Stimulated activated memory B cell treated with anti-CD40 and anti-IgM and Interleukin-4, amounts not matched to agents 10 μg/mL and 1 μg/mL and 100 μg/mL, for 72 hours (primary cell): ENCODE measurements at regions not wholly inside any gene's neighbourhood (a gene's known extent, or its start where the extent isn't known, plus 50 kb on each side); places are given as distances from the start of the nearest gene placed in this dataset.

Experiments
- ATAC-seq: fragments of 150-1000 bp; cut with Tn5 transposase; 2 replicates; pipeline ENCODE4 v1.10.0; 2021
- H3K27ac Mint-ChIP-seq: one replicate; pipeline ENCODE4 v1.8.0; 2022; ENCODE audit warnings: mild to moderate bottlenecking, mixed read lengths
- H3K27me3 Mint-ChIP-seq: one replicate; pipeline ENCODE4 v1.8.0; 2022; ENCODE audit warnings: mixed read lengths
- H3K36me3 Mint-ChIP-seq: one replicate; pipeline ENCODE4 v1.8.0; 2022; ENCODE audit warnings: mixed read lengths
- H3K4me1 Mint-ChIP-seq: one replicate; pipeline ENCODE4 v1.8.0; 2022; ENCODE audit warnings: mixed read lengths
- H3K4me3 Mint-ChIP-seq: one replicate; pipeline ENCODE4 v1.8.0; 2022; ENCODE audit warnings: mild to moderate bottlenecking, moderate library complexity, mixed read lengths
- H3K9me3 Mint-ChIP-seq: one replicate; pipeline ENCODE4 v1.8.0; 2022; ENCODE audit warnings: mixed read lengths

DNA sequence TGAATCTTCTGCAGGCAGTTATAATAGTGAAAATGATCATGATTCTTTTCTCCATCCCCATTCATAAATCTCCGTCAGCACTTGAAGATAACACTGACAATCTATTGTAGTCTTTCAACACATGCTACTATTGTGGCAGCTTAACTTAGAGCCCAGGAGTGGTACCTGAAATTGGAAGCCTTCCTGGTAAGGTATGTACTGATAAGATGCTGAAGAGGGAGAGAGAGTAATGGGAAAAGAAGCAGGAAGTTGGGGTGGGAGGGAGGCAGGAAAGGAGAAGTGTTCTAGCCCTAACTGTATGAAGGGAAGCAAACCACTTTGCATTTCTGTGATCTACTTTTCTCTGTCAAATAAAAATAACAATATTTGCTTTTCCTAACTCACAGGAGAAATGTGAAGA, 197.4 kb upstream of the RORA start:
- Mint-ChIP-seq H3K27ac (no peak overlapping the region), H3K4me3 (no peak overlapping the region), H3K9me3 (no peaks in the 10 kb centered on the region), H3K36me3 (no peaks in the 10 kb centered on the region), H3K4me1 (no peaks in the 10 kb centered on the region), H3K27me3 (no peaks in the 10 kb centered on the region)
- ATAC-seq = no peak

DNA sequence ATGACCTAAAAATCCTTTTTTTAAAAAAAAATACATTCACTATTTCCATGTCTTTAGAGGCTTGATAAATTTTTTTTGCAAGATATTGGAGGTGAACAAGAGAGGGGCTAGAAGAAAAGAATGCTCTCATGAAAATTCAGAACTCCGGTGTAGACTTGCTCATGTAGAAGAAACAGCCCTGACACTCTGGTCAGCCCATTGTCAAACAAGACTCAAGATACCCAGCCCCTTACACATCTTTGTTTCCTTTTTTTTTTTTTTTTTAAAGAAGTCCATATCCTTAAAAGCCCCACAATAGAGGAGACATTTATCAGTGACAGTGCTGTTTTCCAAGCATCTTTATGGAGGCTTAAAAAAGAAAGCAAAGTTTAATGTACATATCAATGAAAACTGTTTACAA, 196.8 kb upstream of the RORA start:
- H3K27me3 Mint-ChIP-seq = no peaks in the 10 kb centered on the region
- no peaks in the 10 kb centered on the region for H3K36me3 Mint-ChIP-seq
- no peaks in the 10 kb centered on the region for H3K9me3 Mint-ChIP-seq
- no peak overlapping the region for H3K4me3 Mint-ChIP-seq
- H3K4me1 Mint-ChIP-seq = no peaks in the 10 kb centered on the region
- no peak overlapping the region for H3K27ac Mint-ChIP-seq
- ATAC-seq = no peak

DNA sequence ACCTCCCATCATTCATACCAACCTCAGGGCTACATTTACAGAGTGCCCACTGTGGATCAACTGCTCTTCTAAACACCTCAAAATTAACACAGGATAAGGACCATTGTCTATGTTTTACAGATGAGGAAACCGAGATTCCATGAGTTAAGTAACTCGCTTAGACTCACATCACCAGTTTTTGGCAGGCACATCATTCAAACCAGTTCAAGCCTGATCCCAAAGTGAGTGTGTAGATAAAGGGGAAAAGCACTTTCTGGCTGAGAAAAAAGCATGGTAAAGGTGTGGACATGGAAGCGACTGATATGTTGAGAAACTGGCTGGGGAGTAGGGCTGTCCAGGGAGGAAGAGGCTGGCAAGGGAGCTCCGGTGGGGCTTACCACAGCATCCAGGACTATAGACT, 193.7 kb upstream of the RORA start:
- no peak for ATAC-seq
- no peaks in the 10 kb centered on the region for H3K4me1 Mint-ChIP-seq
- H3K36me3 Mint-ChIP-seq = no peaks in the 10 kb centered on the region
- no peaks in the 10 kb centered on the region for H3K9me3 Mint-ChIP-seq
- peaks cover 10% of the 10 kb centered on the region for H3K27me3 Mint-ChIP-seq
- no peak overlapping the region for H3K4me3 Mint-ChIP-seq
- H3K27ac Mint-ChIP-seq = no peak overlapping the region

DNA sequence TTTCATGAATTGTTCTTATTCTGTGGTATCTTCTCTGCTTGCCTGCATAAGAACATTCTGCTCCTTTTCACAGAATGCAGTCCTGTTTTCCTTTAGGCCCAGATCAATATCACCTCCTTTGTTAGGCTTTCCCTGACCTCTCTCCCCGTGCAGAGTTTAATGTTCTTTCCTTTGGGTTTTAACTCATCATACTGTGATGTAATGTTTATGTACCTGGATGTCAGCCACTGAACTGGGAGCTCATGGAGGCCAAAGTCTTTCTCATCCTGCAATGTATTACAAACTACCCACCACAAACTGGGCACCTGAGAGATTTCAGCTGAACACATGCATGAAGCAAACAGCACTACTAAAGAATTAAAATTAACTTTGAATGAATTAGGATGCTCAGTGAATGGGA, 192.8 kb upstream of the RORA start:
- no peaks in the 10 kb centered on the region for H3K4me1 Mint-ChIP-seq
- no peaks in the 10 kb centered on the region for H3K9me3 Mint-ChIP-seq
- H3K4me3 Mint-ChIP-seq = no peak overlapping the region
- no peak for ATAC-seq
- H3K27ac Mint-ChIP-seq = no peak overlapping the region
- H3K36me3 Mint-ChIP-seq = no peaks in the 10 kb centered on the region
- peaks cover 10% of the 10 kb centered on the region for H3K27me3 Mint-ChIP-seq

DNA sequence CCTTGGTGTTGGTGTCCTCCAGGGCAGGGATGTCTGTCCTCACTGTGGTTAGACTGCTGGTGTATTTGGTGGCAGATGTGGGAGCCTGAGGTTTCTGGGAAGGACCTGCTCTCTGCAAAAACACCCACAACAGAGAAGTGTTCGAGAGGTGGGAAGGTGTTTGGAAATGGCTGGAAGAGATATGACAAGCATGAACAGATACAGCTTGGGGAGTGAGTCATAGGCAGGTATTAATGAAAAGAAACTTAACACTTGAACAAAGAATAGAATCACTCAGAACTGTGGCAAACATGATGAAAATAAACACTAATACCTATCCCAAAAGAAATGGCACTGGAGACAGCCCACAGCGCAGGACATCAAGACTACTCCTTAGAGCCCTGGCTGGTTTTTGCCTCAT, 192.4 kb upstream of the RORA start:
- H3K27ac Mint-ChIP-seq = no peak overlapping the region
- peaks cover 10% of the 10 kb centered on the region for H3K27me3 Mint-ChIP-seq
- no peak overlapping the region for H3K4me3 Mint-ChIP-seq
- no peak for ATAC-seq
- H3K36me3 Mint-ChIP-seq = no peaks in the 10 kb centered on the region
- H3K9me3 Mint-ChIP-seq = no peaks in the 10 kb centered on the region
- H3K4me1 Mint-ChIP-seq = no peaks in the 10 kb centered on the region

DNA sequence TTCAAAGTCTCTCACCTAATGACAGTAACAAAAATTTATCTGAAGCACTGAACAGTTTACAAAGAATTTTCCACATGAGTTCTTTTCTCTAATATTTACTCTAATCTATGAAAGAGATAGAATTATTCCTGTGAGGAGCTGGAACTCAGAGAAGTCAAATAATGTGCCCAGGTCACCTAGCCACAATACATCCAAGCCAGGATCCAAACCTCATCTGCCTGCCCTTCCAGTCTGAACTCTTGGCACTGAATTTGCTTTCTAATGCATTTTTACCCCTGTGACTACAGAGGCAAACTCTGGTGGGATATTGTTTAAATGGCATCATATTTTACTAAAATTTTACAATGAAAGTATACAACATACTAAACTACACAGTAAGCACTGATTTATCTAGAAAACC, 191.4 kb upstream of the RORA start:
- ATAC-seq = no peak

DNA sequence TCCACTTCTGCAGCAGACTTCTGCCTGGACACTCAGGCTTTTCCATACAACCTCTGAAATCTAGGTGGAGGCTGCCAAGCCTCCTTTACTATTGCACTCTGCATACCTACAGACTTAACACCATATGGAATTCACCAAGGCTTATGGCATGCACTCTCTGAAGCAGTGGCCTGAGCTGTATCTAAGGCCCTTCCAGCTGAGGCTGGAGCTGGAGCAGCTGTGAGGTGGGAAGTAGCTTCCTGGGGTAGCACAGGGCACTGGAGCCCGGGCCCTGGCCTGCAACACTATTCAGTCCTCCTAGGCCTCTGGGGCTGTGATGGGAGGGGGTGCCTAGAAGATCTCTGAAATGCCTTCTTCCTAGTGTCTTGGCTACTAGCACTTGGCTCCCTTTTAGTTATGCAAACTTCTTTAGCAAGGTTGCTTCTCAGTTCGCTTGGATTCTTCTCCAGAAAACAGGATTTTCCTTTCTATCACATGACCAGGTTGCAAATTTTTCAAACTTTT, 186.6 kb upstream of the RORA start:
- ATAC-seq = no peak
- no peak overlapping the region for H3K4me3 Mint-ChIP-seq
- H3K36me3 Mint-ChIP-seq = no peaks in the 10 kb centered on the region
- H3K27ac Mint-ChIP-seq = no peak overlapping the region
- H3K9me3 Mint-ChIP-seq = no peaks in the 10 kb centered on the region
- peaks cover 10% of the 10 kb centered on the region for H3K27me3 Mint-ChIP-seq
- no peaks in the 10 kb centered on the region for H3K4me1 Mint-ChIP-seq

More for the DNA sequence above, 191.4 kb upstream of the RORA start:
- Mint-ChIP-seq H3K4me3 (no peak overlapping the region), H3K36me3 (no peaks in the 10 kb centered on the region), H3K9me3 (no peaks in the 10 kb centered on the region), H3K4me1 (no peaks in the 10 kb centered on the region), H3K27me3 (peaks cover 10% of the 10 kb centered on the region), H3K27ac (no peak overlapping the region)

DNA sequence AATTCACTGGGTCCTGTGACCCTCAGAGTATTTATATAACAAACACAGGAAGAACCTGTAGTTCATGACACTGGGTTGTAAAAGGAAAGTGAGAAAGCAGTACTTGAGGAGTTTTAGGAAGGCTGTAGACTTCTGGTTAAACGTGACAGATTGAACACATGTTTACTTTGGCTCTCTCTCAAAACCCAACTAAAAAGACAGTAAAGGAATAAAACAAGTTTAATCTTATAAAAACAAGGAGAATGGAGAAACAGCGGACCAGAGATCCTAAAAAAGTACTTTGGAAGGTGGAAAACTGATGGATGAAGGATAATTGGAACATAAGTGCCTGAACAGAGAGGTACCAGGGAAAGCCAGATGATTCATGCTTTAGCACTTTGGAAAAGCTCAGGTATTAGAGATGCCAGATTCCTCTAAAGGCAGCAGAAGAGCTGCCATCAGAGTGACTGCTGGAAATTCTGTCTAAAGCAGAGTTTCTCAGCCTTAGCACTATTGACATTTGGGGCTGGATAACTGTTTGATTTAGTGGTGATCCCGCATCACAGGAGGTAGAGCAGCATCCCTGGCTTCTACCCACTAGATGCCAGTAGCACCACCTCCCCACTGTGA, 182.9 kb upstream of the RORA start:
- no peak for ATAC-seq
- H3K27me3 Mint-ChIP-seq = peaks cover 11% of the 10 kb centered on the region
- H3K36me3 Mint-ChIP-seq = no peaks in the 10 kb centered on the region
- H3K9me3 Mint-ChIP-seq = no peaks in the 10 kb centered on the region
- no peak overlapping the region for H3K27ac Mint-ChIP-seq
- H3K4me3 Mint-ChIP-seq = no peak overlapping the region
- no peaks in the 10 kb centered on the region for H3K4me1 Mint-ChIP-seq

DNA sequence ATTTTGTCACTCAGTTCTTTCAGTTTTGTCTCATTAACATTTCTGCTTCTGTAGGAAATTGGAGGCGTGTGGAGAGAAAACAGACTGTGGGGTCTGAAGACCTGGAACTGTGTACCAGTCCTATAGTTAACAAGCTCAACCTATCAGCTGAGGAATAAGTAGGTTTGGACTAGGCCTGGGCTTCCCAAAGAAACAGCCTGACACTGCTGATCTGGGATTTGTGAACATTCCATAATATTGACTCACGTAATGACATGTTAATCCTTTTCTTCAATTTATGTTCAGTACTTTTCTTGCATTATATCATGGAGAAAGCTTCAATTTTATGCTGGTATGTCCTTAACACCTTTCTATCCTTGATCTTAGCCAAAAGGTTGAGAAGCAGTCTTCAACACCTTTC, 181.6 kb upstream of the RORA start:
- H3K27ac Mint-ChIP-seq = no peak overlapping the region
- no peaks in the 10 kb centered on the region for H3K36me3 Mint-ChIP-seq
- no peaks in the 10 kb centered on the region for H3K9me3 Mint-ChIP-seq
- no peak for ATAC-seq
- H3K27me3 Mint-ChIP-seq = peaks cover 11% of the 10 kb centered on the region
- H3K4me1 Mint-ChIP-seq = no peaks in the 10 kb centered on the region
- H3K4me3 Mint-ChIP-seq = no peak overlapping the region

DNA sequence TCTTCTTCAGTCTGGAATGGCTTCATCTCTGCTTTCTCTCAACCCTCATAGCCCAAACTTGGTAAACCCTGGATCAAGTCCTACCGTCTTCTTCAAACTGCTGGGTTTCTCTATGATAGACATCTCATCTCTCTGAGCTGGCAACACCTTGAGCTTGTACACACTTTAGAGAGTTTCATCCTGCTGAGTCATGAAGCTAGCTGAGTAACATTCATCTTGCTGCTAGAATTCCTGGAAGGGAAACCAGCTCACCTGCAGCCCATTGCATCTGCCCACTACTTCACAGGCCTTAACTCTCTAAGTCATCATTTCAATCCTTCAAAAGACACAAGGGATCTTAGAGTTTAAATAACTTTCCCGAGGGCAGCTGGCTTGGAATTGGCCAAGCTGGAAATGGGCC, 175.5 kb upstream of the RORA start:
- peaks cover 11% of the 10 kb centered on the region for H3K27me3 Mint-ChIP-seq
- H3K4me3 Mint-ChIP-seq = no peak overlapping the region
- H3K36me3 Mint-ChIP-seq = no peaks in the 10 kb centered on the region
- H3K27ac Mint-ChIP-seq = no peak overlapping the region
- H3K4me1 Mint-ChIP-seq = no peaks in the 10 kb centered on the region
- H3K9me3 Mint-ChIP-seq = no peaks in the 10 kb centered on the region
- no peak for ATAC-seq

DNA sequence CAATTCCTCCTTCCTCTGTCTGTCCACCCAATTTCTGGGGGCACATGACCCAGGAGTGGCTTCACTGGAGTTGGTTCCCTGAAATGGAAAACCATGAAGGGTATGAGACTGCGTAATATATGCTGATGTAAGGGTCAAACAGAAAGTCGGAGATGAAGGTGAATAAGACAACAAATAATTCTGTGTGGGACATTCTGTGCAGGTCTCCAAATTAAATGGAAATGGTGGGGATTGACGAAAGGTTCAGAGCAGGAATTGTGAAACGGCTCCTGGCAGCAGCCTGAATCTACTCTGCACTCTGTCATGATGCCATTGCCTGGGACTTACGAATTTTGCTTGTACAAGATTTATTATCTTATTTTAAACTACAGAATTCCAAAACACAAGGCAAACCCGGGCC, 174.8 kb upstream of the RORA start:
- H3K4me1 Mint-ChIP-seq = no peaks in the 10 kb centered on the region
- H3K4me3 Mint-ChIP-seq = no peak overlapping the region
- peaks cover 11% of the 10 kb centered on the region for H3K27me3 Mint-ChIP-seq
- no peaks in the 10 kb centered on the region for H3K9me3 Mint-ChIP-seq
- ATAC-seq = no peak
- no peaks in the 10 kb centered on the region for H3K36me3 Mint-ChIP-seq
- no peak overlapping the region for H3K27ac Mint-ChIP-seq

DNA sequence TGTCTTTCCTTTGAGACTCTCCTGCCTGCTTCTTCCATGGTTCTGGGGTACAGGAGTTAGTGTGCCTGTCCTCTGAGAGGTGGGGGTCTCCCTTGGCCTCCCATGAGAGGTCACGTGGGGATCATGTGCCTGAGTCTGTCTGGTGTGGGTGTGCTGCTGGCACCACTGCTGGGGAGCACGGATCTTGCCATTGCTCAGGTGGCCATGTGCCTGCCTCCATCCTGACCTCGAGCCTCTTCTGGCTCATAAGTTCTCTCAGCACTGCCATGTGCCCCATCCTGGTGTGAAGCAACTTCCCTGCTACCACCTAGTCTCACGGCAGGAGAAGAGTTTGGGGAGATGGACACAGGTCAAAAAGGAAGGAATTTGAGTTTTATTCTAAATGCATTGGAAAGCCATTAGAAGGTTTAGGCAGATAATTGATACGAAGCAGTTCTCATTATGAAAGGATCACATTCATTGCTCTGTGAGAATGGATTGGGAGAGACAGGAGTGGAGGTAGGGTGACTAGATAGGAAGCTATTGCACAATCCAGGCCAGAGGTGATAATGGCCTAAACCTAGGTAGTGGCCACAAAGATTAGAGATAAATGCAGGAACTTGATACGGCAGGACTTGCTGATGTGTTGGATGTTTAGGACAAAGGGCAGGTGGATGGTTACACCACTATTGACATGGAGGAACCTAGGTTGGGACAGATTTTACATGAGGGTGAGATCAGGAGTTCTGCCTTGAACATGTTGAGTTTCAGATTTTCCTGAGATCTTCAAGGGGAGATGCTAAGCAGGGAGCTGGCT, 173.0 kb upstream of the RORA start:
- Mint-ChIP-seq H3K4me1 (no peaks in the 10 kb centered on the region), H3K36me3 (no peaks in the 10 kb centered on the region), H3K9me3 (peaks cover 7% of the 10 kb centered on the region), H3K27me3 (no peaks in the 10 kb centered on the region), H3K4me3 (no peak overlapping the region), H3K27ac (no peak overlapping the region)
- no peak for ATAC-seq

DNA sequence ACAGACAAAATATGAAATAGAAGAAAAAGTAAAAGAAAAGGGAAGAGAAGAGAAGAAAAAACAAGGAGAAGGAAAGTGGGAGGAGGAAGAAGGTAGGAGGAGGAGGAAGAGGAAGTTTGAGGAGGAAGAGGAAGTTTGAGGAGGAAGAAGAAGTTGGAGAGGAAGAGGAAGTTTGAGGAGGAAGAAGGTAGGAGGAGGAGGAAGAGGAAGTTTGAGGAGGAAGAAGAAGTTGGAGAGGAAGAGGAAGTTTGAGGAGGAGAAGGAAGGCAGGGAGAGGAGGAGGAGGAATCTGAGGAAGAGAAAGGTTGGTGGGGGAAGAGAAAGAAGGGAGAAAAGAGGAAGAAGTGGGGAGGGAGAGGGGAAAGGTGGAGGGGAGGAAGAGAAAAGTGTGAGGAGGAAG, 169.2 kb upstream of the RORA start:
- Mint-ChIP-seq H3K9me3 (peaks cover 7% of the 10 kb centered on the region), H3K4me3 (no peak overlapping the region), H3K36me3 (no peaks in the 10 kb centered on the region), H3K27ac (no peak overlapping the region), H3K27me3 (no peaks in the 10 kb centered on the region), H3K4me1 (no peaks in the 10 kb centered on the region)
- no peak for ATAC-seq

DNA sequence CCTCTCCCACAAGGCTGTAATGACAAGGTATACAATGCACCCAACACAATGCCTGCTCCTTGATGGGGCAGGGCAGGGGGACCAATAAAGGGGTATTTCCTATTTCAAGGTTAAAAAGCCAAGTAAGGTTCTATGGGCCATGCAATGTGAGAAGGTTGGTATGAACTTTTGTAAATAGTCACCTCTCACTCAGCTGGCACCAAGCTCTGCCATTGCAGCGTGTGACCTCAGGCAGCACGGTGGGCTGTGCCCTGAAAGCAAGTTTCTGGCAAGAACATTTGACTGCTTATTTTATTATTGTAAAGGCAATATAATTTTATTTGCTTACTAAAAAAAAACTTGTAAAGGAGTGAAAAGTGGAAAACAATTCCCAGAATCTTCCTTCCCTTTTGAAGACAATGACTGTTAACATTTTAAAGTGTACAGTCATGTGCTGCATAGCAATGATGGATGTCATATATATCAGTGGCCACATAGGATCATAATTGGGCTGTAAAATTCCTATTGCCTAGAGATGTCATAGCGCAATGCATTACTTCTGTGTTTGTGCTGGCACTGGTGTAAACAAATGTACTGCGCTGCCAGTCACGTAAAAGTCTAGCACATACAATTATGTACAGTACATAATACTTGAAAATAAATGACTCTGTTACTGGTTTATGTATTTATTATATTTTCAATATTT, 167.3 kb upstream of the RORA start:
- Mint-ChIP-seq H3K4me1 (no peaks in the 10 kb centered on the region), H3K9me3 (peaks cover 7% of the 10 kb centered on the region), H3K27me3 (peaks cover 6% of the 10 kb centered on the region), H3K27ac (no peak overlapping the region), H3K4me3 (no peak overlapping the region), H3K36me3 (no peaks in the 10 kb centered on the region)
- ATAC-seq = no peak

DNA sequence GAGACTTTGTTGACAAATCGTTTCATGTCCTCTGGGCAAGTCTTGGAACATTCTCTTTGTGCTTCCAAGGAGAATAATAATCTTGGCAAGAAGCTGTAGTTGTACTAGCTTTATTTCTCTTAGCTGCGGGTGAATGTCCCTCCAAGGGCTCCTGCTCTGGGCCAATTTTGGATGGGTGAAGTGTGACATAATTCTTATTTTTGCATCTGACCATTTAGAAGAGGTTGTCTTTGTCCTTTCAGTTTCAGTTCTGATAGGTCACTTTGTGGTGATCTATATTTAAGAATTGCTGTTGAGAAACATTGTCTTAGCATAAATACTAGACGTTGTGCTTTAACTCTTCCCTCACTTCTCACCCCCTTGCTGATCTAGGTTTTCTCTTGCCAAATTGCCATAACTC, 164.8 kb upstream of the RORA start:
- Mint-ChIP-seq H3K9me3 (peaks cover 7% of the 10 kb centered on the region), H3K4me3 (no peak overlapping the region), H3K4me1 (no peaks in the 10 kb centered on the region), H3K27me3 (peaks cover 9% of the 10 kb centered on the region), H3K27ac (no peak overlapping the region), H3K36me3 (no peaks in the 10 kb centered on the region)
- ATAC-seq = no peak

DNA sequence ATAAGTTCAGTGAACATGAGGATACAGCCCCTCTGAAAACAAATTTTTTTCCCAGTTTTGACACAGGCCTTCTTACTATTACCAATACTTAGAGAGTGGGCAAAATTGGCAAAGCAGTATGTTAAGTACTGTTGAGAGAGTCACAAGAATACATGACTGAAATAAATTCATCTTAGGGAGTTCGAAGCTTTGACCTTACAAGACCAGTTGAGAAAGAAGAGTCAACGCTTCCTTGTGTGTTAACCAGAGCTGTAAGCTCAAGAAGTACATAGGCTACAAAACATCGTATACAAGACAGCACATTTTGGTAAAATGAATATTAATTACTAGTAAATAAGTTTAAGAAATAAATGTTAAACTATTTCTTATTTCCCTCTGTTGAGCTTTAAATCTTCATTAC, 164.4 kb upstream of the RORA start:
- H3K27ac Mint-ChIP-seq = no peak overlapping the region

More for the DNA sequence above, 164.4 kb upstream of the RORA start:
- Mint-ChIP-seq H3K9me3 (peaks cover 7% of the 10 kb centered on the region), H3K27me3 (peaks cover 9% of the 10 kb centered on the region), H3K36me3 (no peaks in the 10 kb centered on the region), H3K4me3 (no peak overlapping the region), H3K4me1 (no peaks in the 10 kb centered on the region)
- ATAC-seq = no peak
